Fibroblast of pulmonary artery (primary cell): ENCODE measurements at regions not wholly inside any gene's neighbourhood (a gene's known extent, or its start where the extent isn't known, plus 50 kb on each side); places are given as distances from the start of the nearest gene placed in this dataset.

Experiments used
- DNase-seq: peaks from one replicate; pipeline ENCODE4 v3.0.0-alpha.2; 2010; ENCODE audit warnings: low read depth
- H3K4me3 ChIP-seq: replicated peaks from 2 replicates; pipeline ENCODE4 v1.5.1; 2011; ENCODE audit warnings: low read depth, mild to moderate bottlenecking, control low read depth, low read length, moderate library complexity
- CTCF ChIP-seq: IDR thresholded peaks from 2 replicates; pipeline ENCODE4 v1.5.1; 2011; ENCODE audit warnings: mild to moderate bottlenecking, control low read depth, low read length, inconsistent platforms; ENCODE audit errors: missing control alignments

- no peak for DNase-seq
- no peak for TF ChIP-seq CTCF
- no peak overlapping the region for H3K4me3 ChIP-seq
These were observed 723.8 kb downstream of the UQCRFS1 start for GRCh38 chr19:28489126-28489660.

- no peak for TF ChIP-seq CTCF
- no peak for DNase-seq
These were observed 725.0 kb downstream of the UQCRFS1 start for GRCh38 chr19:28487999-28488398.

GRCh38 chr19:28486926-28487325 is 726.0 kb downstream of the UQCRFS1 start:
- no peak for TF ChIP-seq CTCF
- no peak overlapping the region for H3K4me3 ChIP-seq
- no peak for DNase-seq

More at GRCh38 chr19:28487999-28488398, 725.0 kb downstream of the UQCRFS1 start:
- H3K4me3 ChIP-seq: no peak overlapping the region

GRCh38 chr19:28486473-28486872 is 726.5 kb downstream of the UQCRFS1 start:
- no peak overlapping the region for H3K4me3 ChIP-seq
- no peak for TF ChIP-seq CTCF
- DNase-seq: no peak

GRCh38 chr19:28485292-28485691 is 727.7 kb downstream of the UQCRFS1 start:
- no peak for TF ChIP-seq CTCF
- H3K4me3 ChIP-seq: no peak overlapping the region
- no peak for DNase-seq

- no peak for DNase-seq
- TF ChIP-seq CTCF: no peak
- no peak overlapping the region for H3K4me3 ChIP-seq
These were observed 729.8 kb downstream of the UQCRFS1 start for GRCh38 chr19:28483197-28483596.

- no peak overlapping the region for H3K4me3 ChIP-seq
- no peak for TF ChIP-seq CTCF
- no peak for DNase-seq
These were observed 730.7 kb downstream of the UQCRFS1 start for GRCh38 chr19:28482221-28482620.
